ENCODE measurements at regions not wholly inside any gene's neighbourhood (a gene's known extent, or its start where the extent isn't known, plus 50 kb on each side); places are given as distances from the start of the nearest gene placed in this dataset.

DNA sequence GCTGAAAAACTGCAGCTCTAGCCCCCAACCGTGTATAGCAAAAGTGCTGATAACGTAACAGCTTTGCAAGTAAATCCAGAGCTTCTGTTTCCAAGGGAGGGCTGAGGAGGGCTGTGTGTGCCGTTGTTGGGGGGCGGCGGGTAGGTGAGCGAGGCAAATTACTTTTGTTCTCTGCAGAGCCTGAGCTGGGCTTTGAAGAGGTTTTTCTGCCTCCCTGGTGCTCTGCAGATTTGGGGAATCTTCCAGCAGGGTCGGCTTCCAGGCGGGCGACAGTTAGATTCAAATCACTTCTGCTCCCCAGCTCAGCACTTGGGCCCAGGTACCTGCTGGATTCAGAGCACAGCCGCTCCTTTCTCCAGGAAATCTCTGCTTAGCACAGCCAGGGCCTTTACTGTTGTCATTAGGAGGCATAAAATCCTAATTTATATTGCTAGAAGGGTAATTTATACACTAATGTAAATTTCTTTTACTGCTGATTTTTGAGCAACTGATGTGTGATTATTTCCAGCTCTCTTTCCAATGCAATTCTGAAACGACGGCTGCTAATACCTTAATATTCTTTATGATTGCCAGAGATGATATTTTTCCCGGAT is 442.4 kb downstream of the TYW1 start:
- TF ChIP-seq, protein P1, sequence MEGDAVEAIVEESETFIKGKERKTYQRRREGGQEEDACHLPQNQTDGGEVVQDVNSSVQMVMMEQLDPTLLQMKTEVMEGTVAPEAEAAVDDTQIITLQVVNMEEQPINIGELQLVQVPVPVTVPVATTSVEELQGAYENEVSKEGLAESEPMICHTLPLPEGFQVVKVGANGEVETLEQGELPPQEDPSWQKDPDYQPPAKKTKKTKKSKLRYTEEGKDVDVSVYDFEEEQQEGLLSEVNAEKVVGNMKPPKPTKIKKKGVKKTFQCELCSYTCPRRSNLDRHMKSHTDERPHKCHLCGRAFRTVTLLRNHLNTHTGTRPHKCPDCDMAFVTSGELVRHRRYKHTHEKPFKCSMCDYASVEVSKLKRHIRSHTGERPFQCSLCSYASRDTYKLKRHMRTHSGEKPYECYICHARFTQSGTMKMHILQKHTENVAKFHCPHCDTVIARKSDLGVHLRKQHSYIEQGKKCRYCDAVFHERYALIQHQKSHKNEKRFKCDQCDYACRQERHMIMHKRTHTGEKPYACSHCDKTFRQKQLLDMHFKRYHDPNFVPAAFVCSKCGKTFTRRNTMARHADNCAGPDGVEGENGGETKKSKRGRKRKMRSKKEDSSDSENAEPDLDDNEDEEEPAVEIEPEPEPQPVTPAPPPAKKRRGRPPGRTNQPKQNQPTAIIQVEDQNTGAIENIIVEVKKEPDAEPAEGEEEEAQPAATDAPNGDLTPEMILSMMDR (IDR thresholded peaks at IDR 0.05) = no peak
- TF ChIP-seq POLR2A (IDR thresholded peaks at IDR 0.05) = no peak

Measured in ovary (tissue), 3 donors.